ENCODE measurements at regions not wholly inside any gene's neighbourhood (a gene's known extent, or its start where the extent isn't known, plus 50 kb on each side); places are given as distances from the start of the nearest gene placed in this dataset.

DNA sequence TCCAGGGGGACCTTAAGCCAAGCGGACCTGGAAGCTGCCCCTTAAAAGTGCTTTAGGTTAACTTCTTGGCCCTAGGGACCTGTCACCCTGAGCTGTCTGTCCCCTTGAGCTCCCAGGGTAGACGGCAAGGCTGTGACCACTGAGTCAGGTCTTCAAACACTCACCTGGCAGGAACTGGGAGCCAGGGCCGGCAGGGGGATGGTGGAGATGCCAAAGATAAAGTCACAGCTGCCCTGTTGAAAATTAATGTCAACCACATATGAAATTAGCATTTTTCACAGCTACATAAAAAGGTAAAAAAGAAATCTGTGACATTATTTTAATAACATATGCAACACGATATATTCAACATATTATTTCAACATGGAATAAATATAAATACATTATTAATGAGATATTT, 271.0 kb downstream of the GFRA1 start:
- intact Hi-C loops (cut with micrococcal nuclease; ENCODE audit: unreplicated experiment): no loop called here
- peaks cover 17% of the 10 kb centered on the region for H3K9me3 Mint-ChIP-seq (ENCODE audit: unreplicated experiment)
- H3K4me3 Mint-ChIP-seq (ENCODE audit: unreplicated experiment): no peak overlapping the region
- H3K27me3 ChIP-seq (replicated peaks; ENCODE audit: control insufficient read depth, insufficient read depth, low read length): no peaks in the 10 kb centered on the region
- no peaks in the 10 kb centered on the region for H3K36me3 ChIP-seq (ENCODE audit: control insufficient read depth, insufficient read depth, low read length)
- BruUV-seq (replicated peaks): no TSS peak
- H3K9me3 ChIP-seq: no peaks in the 10 kb centered on the region; the same call in 1 of the 2 replicates
- no peaks in the 10 kb centered on the region for H3K36me3 Mint-ChIP-seq (ENCODE audit: insufficient read depth, unreplicated experiment)
- no peak overlapping the region for H3K4me3 ChIP-seq (ENCODE audit: low read depth, low read length)
- no peak overlapping the region for H3K27ac Mint-ChIP-seq (ENCODE audit: unreplicated experiment)
- H3K4me1 ChIP-seq: peaks cover 10% of the 10 kb centered on the region
- no peak for DNase-seq
- H3K27me3 Mint-ChIP-seq (ENCODE audit: insufficient read depth, unreplicated experiment): no peaks in the 10 kb centered on the region
- ChIA-PET POLR2A (no interaction called here), CTCF (no interaction called here)
- peaks cover 3% of the 10 kb centered on the region for H3K4me1 Mint-ChIP-seq (ENCODE audit: low read depth, unreplicated experiment)
- TF ChIP-seq, protein P1, sequence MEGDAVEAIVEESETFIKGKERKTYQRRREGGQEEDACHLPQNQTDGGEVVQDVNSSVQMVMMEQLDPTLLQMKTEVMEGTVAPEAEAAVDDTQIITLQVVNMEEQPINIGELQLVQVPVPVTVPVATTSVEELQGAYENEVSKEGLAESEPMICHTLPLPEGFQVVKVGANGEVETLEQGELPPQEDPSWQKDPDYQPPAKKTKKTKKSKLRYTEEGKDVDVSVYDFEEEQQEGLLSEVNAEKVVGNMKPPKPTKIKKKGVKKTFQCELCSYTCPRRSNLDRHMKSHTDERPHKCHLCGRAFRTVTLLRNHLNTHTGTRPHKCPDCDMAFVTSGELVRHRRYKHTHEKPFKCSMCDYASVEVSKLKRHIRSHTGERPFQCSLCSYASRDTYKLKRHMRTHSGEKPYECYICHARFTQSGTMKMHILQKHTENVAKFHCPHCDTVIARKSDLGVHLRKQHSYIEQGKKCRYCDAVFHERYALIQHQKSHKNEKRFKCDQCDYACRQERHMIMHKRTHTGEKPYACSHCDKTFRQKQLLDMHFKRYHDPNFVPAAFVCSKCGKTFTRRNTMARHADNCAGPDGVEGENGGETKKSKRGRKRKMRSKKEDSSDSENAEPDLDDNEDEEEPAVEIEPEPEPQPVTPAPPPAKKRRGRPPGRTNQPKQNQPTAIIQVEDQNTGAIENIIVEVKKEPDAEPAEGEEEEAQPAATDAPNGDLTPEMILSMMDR (IDR thresholded peaks at IDR 0.05; ENCODE audit: insufficient read depth in 1 of 2, low read depth in 1 of 2, low read length in 1 of 2, severe bottlenecking in 1 of 2, unreplicated experiment in 1 of 2): no peak

DNA sequence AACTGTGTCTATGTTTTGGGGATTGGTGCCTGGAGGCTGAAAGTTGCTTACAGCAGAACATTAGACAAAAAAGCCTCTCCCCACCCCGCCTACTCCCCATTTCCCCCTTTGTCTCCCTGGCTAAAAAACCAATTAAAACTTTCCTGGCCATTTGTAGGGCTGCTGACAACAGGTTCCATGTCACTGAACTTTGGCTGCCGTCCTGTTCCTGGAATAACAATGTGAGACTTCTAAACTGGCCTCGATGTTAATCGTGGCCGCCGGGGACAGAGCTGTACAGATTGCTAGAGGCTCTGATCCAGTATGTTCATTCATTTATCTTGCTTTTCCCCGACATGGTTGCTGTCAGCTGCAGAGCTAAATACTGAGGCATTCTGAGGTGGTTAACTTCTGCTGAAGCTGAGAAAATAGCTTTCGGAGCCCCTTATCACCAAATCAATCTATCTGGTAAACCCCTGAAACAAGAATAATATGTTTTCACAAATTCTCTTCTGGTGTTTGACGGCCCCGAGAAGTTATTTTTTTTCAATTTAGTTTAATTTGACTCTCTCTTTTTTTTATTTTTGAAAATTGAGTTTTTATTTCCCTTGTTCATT, 271.6 kb downstream of the GFRA1 start:
- Mint-ChIP-seq H3K4me1 (ENCODE audit: low read depth, unreplicated experiment) (peaks cover 9% of the 10 kb centered on the region), H3K27ac (ENCODE audit: unreplicated experiment) (no peak overlapping the region), H3K27me3 (ENCODE audit: insufficient read depth, unreplicated experiment) (no peaks in the 10 kb centered on the region), H3K9me3 (ENCODE audit: unreplicated experiment) (peaks cover 17% of the 10 kb centered on the region), H3K36me3 (ENCODE audit: insufficient read depth, unreplicated experiment) (no peaks in the 10 kb centered on the region), H3K4me3 (ENCODE audit: unreplicated experiment) (no peak overlapping the region)
- intact Hi-C loops (cut with micrococcal nuclease; ENCODE audit: unreplicated experiment): no loop called here
- no peaks in the 10 kb centered on the region for H3K27me3 ChIP-seq (replicated peaks; ENCODE audit: control insufficient read depth, insufficient read depth, low read length)
- TF ChIP-seq, protein P1 (IDR thresholded peaks at IDR 0.05; ENCODE audit: insufficient read depth in 1 of 2, low read depth in 1 of 2, low read length in 1 of 2, severe bottlenecking in 1 of 2, unreplicated experiment in 1 of 2): no peak
- no TSS peak for BruUV-seq (replicated peaks)
- ChIA-PET POLR2A (no interaction called here), CTCF (no interaction called here)
- DNase-seq: no peak
- peaks cover 16% of the 10 kb centered on the region for H3K4me1 ChIP-seq
- no peaks in the 10 kb centered on the region for H3K36me3 ChIP-seq (ENCODE audit: control insufficient read depth, insufficient read depth, low read length)
- no peaks in the 10 kb centered on the region; the same call in 1 of the 2 replicates for H3K9me3 ChIP-seq
- no peak overlapping the region for H3K4me3 ChIP-seq (ENCODE audit: low read depth, low read length)

DNA sequence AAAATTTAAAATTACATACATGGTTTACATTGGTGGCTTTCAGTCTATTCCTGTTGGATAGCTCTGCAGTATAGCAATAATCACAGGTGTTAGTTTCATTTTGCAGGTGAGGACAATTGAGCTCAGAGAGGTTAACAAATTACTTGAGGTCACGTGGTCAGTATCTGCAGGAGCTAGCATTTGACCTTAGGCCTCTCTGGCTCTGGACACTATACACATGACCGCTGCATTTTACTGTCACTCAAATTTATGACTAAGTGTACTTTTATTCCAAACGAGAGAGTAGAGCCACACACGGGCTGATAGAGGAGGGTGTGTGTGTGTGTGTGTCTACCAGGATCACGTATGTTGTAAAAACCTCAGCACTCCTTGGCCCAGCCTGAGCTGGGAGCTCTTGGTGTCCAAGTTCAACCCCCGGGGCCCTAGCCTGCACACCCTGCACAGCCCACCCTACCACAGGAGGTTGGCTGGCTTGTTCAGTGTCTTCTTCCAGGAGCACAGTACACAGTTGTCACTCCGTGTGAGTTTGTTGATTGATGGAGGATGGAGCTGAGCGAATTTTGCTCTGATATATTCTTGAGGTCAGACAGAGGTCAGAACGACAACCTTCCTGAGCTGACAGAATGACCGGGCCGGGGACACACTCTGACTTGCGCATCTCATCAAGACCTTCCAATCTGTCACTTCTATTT, 272.7 kb downstream of the GFRA1 start:
- Mint-ChIP-seq H3K4me3 (ENCODE audit: unreplicated experiment) (no peak overlapping the region), H3K27me3 (ENCODE audit: insufficient read depth, unreplicated experiment) (no peaks in the 10 kb centered on the region), H3K4me1 (ENCODE audit: low read depth, unreplicated experiment) (peaks cover 12% of the 10 kb centered on the region), H3K27ac (ENCODE audit: unreplicated experiment) (no peak overlapping the region), H3K9me3 (ENCODE audit: unreplicated experiment) (peaks cover 22% of the 10 kb centered on the region), H3K36me3 (ENCODE audit: insufficient read depth, unreplicated experiment) (no peaks in the 10 kb centered on the region)
- intact Hi-C loops (cut with micrococcal nuclease; ENCODE audit: unreplicated experiment): no loop called here
- TF ChIP-seq, protein P1 (IDR thresholded peaks at IDR 0.05; ENCODE audit: insufficient read depth in 1 of 2, low read depth in 1 of 2, low read length in 1 of 2, severe bottlenecking in 1 of 2, unreplicated experiment in 1 of 2): no peak
- CTCF ChIA-PET: no interaction called here
- BruUV-seq (replicated peaks): no TSS peak
- POLR2A ChIA-PET: no interaction called here
- peaks cover 16% of the 10 kb centered on the region for H3K4me1 ChIP-seq
- DNase-seq: no peak
- H3K27me3 ChIP-seq (replicated peaks; ENCODE audit: control insufficient read depth, insufficient read depth, low read length): no peaks in the 10 kb centered on the region
- no peak overlapping the region for H3K4me3 ChIP-seq (ENCODE audit: low read depth, low read length)
- H3K36me3 ChIP-seq (ENCODE audit: control insufficient read depth, insufficient read depth, low read length): no peaks in the 10 kb centered on the region
- no peaks in the 10 kb centered on the region; the same call in 1 of the 2 replicates for H3K9me3 ChIP-seq
